GM04504 (cell line): ENCODE measurements at regions not wholly inside any gene's neighbourhood (a gene's known extent, or its start where the extent isn't known, plus 50 kb on each side); places are given as distances from the start of the nearest gene placed in this dataset.

Source experiments
- DNase-seq: peaks from one replicate; pipeline ENCODE4 v3.0.0-alpha.2; 2012; ENCODE audit warnings: low read depth

DNA sequence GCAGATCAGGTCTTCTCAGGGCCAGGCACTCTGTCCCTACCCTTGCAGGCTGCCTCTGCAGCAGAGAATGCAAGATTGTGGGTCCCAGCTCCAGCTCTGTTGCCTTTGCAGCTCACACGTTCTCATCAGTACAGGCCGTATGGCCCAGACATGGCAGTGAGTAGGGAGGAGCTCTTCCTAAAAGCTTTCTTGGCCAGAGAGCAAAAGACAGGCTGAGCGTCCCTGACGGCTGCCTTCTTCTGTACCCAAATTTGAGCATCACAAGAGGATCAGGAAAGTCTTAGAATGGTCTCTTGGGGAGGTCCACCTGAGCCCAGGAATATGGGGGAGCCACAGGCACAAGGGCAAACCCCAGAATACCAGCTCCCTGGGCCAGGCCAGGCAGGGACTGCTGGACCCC lies 266.3 kb upstream of the ZMIZ1 start:
- no peak for DNase-seq

DNA sequence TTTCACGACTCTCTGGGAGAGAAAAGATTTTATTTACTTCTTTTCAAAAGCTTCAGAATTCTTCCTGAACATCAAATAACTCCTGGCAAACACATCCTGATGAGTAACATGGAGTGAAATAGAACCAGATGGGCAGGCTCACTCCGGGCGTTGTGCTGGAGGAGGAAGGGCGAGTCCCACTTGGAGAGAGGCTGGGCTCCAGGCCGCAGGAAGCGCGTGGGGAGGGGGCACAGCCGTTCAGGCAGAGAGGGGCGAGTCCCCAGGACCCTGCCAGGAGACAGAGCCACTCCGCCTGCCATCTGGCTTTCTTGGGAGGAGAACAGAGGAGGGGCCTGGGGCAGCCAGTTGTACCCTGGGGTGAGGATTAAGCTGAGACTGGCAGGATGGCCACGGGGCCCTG lies 265.9 kb upstream of the ZMIZ1 start:
- peak; percentile 71 for DNase-seq

DNA sequence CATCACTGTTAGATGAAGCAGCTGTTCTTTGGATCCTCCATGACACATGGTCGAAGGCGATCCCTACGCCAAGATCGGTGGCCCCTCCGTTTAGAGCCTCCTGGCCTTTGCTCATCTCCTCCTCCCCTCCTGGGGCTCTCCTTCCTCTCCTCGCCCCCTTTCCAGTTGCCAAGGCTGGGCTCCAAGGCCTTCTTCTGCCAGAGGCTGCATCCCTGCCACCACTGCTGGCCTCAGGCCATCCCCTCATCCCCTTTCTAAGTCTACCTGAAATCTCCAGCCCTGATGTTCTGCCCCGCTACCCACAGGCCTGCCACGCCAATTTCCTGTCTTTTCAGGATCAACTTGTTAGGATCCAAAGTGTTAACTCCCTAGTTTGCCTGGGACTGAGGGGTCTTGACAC lies 265.1 kb upstream of the ZMIZ1 start:
- no peak for DNase-seq

DNA sequence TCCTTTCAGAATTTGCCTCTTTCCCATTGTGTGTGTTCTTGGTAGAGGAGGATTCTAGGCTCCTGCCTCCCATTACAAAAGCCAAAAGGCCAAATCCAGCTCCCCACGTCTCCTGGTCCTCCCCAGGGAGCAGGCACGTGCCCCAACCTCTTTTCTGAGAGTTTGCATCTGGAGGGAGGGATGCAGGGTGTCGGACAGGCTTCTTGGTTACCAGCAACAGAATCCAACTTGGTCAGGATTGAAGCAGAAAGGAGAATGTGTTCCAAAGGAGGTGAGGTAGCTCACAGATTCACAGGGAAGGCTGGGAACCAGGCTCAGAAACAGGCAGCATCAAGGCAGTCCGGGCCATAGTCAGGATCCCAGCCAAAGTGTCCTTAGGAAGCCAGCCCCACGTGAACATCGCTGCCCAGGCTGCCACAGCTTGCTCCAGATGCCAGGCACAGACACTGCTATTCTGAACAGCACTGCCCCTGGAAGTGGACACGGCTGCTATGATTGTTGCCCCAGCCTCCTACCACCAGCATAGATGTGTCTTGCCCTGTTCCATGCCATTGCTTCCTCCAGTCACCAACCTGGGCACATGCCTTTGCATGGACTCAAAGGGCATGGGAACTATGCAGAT lies 264.2 kb upstream of the ZMIZ1 start:
- DNase-seq: no peak

DNA sequence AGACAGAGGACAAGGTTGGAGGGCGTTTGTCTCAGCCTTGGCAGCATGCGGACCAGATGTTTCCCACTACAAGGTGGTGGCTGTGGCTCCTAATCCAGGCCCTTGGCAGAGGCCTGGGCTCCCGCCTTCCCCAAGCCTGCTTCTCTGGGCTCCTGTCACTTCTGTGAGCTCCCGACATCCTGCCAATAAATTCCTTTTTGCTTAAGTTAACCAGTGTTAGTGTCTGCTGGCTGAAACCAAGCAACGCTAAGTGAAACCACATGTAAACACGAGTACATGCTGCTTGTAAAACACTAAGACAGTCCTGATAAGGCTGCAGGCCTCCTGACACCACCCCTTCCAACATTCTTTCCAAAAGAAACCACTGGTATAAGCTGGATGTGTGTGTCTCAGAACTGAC lies 263.6 kb upstream of the ZMIZ1 start:
- DNase-seq: peak; percentile 99

DNA sequence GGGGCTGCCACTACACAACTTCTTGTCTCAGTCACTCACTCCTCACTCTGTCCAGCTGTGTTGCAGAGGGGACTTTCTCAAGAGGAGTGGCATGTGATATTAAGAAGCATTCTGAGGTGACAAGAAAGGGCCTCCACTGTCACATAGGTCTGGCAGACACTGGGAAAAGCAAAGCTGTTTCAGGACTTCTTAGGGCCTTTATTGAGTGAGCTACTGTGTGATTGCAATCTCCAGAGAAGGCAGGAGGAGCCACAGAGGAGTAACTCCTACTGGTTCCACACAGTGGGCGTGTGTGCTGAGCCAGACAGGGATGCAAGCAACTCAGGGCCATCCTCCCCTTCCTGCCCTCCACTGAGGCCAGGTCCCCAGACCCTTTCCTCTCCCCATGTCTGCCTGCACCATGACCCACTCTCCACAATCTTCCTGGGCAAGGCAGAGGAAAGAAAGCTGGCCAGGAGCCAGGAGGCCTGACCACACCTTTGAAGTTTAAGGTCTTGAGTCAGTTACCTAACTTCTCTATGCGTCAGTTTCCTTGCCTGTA lies 262.0 kb upstream of the ZMIZ1 start:
- DNase-seq: no peak

DNA sequence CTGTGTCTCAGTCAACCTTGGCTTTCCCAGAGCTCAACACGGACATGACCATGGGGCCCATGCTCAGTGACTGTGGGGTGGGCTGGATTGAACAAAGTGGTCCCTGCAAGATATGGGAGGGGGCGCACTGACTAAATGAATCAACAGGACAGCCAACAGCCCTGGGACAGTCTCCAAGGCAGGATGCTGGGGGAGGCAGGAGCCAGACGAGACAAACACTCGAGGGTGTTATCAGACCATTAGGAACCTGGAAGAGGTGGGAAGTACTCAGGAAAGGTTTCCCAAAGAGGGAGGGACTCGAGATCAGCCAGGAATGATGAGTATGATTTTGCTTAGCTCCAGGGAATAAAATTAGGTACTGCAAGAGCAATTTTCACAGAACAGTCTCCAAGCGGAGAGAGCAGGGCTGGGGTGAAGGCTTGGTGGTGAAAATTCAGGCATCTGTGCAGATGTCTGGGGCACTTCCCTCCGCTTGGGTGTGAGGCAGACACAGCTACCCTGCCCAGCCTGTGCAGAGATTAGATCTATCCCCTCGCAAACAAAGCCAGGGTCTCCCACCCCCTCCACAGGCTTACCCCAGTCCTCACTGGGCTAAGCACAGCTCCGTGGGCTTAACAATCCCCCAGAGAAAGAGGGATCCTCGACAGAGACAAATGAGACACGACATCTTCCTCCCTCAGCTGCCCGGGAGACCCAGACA lies 261.1 kb upstream of the ZMIZ1 start:
- DNase-seq: no peak

DNA sequence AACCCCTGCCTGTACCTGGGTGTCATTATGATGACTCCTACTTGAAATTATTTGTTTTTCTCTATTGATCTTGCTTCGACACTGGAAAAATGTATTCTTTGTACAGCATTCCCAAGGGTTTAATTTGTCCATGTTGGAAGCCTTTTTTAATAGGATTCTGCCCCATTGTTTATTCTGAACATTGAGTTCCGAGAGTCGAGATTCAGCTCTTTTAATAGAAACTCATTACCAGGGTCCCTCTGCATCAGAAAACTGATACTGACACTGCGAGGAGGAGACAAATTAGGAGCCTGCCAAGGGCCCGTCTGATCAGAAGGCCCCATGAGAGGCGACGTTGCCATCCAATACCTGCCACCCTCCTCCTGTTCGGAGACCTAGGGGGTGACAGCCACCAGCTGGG lies 260.5 kb upstream of the ZMIZ1 start:
- no peak for DNase-seq

DNA sequence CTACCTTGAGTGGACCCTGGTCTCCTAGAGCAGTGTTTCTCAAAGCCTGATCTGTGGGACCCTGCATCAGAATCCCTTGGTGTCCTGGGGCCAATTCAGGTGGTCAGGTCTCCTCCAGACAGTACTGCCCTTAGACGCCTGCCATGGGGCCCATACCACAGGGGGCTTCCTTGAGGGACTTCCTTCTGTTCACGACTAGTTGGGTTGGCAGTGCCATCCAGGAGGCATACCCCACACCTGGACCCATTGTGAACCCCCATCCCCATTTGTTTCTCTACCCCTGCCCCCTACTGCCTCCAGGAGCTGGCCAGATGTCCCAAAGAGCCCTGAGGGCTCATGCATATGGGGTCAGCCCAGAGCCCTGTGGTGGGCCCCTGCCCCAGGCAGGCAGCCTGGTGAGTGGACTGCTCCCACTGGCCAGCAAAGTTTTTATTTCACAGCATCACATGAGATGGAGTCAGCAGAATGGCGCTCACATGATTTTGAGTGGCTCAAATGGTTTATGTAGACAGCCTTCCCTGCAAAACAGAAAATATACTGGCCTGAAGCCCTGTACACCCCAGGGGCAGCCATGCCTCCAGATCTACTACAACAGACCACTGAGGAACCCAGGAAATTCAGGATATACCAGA lies 259.9 kb upstream of the ZMIZ1 start:
- DNase-seq: no peak

DNA sequence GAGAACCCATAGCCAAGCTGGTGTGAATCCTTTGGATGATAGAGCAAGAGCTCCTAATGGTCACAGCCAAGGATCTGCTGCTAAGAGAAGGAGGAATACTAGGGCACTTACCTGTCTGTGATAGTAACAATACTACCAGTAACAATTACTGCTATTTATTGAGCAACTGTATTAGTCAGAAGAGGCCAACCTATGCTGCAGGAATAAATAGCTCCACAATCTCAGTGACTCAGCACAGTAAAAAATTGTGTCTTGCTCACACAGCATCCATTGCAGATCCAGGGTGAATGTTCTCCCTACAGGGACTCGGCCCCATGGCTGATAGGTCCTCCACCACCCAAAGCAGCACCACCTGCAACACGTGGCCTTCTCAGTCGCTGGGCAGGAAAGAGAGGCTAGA lies 257.6 kb upstream of the ZMIZ1 start:
- DNase-seq: no peak

DNA sequence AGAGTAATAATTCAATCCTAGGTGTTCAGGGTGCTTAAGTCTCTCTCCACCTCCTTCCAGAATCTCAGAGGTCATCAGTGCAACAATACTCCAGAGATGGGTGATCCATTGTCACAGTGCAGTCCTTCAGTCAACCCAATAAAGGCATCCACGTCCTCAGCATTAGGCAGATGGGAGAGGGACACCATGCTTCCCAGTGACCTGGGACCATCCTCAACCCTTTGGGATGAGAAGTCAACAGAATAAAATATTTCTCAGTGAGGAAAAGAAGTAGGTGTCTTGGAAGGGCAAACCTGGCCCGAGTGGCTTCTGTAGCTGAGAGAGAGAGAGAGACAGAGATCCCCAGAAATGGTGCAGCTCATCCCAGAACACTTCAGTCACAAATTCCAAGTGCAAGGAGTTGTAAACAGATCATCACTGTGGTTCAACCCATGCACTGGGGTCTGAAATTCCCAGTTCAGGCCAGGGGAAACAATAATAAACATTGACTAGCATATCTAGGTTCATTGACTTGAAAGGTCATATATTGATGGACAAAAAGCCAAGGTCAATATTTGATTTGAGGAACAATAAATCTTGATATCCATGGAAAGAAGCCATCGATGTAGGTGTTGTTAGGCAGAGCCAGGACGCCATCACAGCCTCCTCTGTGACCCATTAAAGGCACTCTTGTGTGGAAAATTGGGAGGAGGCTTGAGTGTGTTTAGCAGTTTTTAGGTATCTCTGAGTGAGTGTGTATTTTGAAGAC lies 256.0 kb upstream of the ZMIZ1 start:
- no peak for DNase-seq

DNA sequence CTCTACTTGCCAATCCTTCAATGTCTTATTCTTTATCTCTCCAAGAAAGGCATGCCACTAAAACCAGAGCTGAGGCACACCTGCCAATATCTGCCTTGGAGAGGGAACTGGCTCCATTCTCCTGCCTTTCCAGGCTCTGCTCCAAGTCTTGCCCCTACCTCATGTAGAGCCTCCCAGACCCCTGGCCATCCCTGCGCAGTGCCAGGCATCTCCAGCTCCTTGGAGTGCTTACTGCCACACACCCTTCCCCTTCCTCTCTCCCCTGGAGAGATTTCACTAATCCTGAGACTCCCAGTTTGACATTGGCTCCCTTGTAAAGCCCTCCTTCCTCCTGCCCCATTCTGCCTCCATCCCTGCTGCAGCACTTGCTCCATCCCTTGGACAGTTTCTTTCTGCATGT lies 255.2 kb upstream of the ZMIZ1 start:
- DNase-seq: no peak

DNA sequence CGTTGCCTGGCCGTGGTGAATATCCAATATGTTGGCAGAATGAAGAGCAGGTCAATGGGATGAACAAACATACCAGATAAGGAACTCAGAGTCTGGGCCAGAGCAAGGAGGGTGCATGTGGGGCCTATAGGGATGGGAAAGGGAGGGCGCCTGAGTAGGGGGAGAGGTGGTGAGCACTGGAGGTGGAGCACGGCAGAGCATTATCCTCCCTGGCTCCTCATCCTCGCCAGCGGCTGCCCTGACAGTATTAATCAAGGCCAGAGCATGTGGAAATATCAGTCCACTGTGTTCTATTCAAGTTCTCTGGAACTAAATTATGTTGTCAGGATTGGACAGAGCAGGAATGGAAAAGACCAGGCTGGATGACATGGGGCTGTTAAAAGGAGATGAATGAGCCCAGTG lies 254.8 kb upstream of the ZMIZ1 start:
- DNase-seq: no peak

DNA sequence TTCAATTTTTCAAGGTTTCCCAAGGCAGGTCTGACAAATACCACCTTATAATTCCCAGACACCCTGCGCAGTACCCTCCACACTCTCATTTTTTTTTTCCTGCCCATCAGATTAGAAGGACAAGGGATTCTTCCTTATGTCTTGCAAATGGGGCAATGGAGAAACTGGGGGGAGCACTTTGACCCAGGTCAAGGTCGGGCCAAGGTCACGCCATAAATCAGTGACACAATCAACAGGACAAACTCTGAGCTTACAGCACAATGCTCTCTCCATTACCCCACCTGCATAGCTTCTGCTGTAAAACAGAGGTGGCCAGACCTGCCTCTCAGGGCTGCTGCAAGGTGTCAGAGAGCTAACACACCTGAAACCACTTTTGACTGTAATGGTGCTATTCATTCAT lies 254.4 kb upstream of the ZMIZ1 start:
- no peak for DNase-seq

DNA sequence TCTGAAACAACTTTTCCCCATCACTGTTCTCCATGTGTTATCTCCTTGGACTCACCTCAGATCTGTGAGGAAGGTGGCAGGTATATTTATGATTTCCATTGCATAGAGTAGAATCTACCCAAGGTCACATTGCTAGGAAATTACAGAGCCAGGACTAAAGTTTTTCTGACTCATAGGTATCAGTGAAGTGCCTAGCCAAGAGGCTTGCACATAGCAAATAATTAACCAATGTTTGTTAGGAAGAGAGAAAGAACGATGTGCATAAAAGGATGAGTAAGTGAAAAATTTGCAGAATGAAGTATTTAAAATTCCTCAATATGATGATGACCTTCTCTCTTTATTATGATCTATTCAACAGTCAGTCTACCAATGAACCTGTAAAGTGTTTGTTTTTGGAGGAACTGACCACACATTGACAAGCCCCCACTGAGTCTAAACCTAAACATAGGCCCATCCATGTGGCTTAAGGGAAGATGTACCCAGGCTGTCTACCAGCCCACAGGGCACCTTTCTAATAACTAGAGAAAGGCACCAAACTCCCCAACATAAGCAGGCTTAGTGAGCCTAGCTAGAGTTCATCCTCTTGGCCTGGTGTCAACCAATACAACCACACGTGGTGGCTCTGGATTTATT lies 252.9 kb upstream of the ZMIZ1 start:
- no peak for DNase-seq

DNA sequence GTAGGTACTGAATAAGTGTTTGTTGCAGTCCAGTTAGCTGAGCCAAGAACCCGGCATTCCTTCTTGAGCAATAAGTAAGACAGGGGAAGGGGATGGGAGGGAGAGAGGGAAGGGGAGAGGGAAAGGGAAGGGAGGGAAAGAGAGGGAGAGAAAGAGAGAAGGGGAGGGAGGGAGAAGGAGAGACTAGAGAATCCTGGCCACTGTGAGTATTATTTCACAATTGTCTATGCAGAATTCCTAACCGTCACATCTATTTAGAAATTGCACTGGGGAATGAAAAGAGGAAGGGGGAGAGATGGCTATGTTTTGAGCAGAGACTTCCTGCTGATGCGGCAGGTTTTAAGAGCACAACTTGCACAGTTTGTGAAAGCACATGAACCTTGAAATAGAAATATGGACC lies 251.4 kb upstream of the ZMIZ1 start:
- DNase-seq: no peak

DNA sequence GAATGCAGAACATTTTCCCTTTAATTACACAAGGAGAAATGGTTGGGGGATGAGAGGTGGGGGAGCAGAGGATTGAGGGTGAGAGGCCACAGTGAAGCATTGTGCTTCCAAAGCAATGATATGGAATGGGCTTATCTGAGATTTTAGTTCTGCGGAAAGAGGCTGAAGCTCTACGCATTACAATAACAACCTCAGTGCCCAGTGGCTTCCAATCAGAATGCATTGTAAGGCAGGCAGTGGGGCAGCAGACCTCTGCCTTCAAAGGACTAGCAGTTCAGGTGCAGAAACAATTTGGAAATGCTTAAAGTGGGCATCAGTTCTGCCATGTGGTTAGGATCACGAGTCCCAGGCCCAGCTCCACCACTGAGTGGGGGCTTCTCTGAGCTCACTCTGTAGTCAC lies 251.0 kb upstream of the ZMIZ1 start:
- no peak for DNase-seq

DNA sequence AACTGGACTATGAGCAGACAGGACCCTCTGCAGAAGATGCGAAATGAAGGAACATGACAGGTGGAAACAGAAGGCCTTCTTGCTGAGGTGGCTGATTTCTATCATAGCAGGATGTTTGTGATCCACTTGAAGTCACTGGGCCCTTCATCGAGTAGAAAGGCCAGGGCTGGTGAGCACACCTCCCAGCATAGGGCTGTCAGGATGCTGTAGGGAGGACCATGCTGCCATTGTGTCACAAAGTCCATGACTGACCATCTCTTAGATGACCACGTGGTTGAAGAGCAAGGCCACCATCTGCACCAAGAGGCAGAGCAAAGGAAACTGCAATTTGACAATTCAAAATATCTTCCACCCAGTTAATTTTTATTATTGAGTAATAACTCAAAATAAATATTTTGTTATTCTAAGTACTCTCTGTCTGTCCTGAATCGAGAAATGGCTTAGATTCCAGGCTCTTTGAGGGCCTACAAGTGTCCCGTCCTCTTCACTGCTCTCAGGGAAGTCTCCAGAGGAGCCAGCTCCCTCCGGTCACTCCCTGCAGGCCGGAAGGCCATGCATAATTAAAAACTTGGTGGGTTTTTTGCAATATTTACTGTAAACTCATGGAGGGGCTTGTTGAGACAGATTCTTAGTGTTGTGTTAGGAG lies 249.3 kb upstream of the ZMIZ1 start:
- no peak for DNase-seq

DNA sequence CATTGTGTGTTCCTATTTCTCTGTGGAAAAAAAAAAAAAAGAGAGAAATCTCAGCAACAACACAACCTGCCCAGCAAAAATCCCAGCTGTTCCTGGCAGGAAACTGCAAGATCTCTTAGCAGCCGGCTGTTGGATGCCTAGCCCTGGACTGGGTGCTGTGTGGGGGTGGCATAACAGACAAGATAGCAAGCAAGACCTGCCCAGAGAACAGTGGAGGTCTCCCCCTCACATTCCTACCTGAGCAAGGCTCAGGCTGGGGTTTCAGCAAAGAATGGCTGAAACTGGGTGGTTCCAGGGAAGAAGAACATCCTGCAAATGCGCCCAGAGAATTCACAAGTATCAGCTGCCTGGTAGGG lies 248.8 kb upstream of the ZMIZ1 start:
- no peak for DNase-seq

DNA sequence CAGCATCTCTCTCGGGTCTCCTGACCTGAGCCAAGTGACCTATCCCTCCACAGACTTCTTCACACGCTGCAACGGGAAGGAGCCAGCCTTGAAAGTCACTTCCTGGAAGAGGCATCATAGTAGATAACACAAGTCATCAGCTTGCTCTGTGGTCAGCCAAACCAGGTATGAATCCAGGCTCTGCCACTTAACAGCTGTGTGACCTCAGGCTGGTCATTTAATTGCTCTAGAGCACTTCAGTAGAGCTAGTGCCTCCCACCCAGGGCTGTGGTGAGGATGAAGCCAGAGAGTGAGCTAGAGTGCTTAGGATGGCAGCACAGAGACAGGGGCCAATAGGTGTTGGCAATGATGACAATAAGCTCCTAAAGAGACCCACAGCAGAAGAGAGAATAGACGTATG lies 247.7 kb upstream of the ZMIZ1 start:
- DNase-seq: no peak

DNA sequence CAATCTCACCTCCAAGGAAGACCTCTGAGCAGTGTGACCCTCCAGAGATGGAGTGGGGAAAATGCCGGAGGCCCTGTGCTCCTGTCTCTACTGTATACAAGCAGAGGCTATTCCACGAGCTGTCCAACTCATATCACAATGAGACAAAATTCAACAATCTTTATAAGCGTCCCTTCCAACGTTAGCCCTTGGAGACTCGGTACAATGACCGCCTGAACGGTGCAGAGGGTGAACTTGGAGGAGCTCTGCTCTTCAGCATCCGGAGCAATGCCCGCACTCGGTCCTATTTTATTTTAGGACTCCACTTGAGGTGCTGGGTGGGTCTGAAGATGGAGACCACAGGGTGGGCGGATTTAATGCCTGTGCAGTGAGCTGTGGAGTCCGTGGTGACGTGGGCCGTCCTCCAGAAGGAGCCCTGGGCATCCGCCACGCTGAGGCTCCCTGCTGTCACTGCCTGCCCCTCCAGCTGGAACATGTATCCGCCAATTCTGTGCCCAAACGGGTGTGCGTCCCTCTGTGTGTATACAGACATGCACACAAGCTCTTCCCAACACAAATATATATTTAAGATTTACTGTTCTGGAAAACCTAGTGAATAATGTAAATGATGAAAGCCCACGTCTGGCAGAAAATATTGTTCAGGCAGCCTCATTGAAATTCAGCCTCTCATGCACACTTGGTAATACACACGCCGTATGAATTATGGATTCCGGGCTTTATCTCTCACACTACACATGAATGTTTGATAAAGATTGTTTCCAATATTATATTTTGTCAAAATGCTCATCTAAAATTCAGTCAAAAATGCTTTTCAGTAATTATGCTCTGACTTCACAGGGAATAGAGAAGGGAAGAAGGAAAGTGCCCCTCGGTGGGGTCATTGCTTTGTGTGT lies 239.9 kb upstream of the ZMIZ1 start:
- no peak for DNase-seq
